ENCODE measurements at regions not wholly inside any gene's neighbourhood (a gene's known extent, or its start where the extent isn't known, plus 50 kb on each side); places are given as distances from the start of the nearest gene placed in this dataset.

DNA sequence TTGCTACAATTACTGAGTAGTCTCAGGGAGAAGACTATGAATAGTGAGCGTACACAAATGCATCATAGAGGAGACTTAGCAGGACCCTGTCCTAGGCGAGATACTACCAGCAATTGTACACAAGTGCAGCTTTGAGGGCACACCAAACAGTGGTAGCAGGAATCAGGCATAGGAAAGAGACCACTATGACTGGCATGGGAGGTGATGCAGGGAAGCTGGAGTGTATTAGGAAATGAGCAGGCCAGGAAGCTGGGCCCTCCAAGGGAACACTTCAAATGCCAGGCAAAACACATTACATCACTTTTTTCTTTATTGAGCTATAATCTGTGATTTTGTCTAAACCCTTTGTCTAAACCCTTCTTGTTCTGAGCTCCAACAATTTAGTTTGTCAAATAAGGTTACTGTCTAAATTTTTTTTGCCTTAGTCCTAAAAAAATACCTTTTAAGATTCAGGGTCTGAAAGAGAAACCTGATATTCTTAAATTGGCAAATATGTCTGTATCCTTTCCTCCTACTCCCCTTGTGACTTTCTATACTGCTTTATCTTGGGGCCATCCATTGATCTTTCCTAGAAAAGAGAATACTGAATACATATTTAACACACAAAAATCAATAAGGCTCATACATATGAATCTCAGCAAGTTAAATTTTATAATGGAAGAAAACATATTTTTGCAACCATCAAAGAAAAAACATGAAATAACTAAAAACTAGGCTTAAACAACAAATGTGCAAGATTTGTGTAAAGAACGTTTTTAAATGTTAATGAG is 193.8 kb upstream of the PHYHIPL start:
- H3K4me1 ChIP-seq = peaks cover 3% of the 10 kb centered on the region; the same call in 1 of the 2 replicates
- no peaks in the 10 kb centered on the region for H3K9me3 ChIP-seq
- no peaks in the 10 kb centered on the region for H3K27me3 ChIP-seq
- no peak overlapping the region for H3K4me3 ChIP-seq (ENCODE audit: low read depth, low read length)
- TF ChIP-seq, protein P1, sequence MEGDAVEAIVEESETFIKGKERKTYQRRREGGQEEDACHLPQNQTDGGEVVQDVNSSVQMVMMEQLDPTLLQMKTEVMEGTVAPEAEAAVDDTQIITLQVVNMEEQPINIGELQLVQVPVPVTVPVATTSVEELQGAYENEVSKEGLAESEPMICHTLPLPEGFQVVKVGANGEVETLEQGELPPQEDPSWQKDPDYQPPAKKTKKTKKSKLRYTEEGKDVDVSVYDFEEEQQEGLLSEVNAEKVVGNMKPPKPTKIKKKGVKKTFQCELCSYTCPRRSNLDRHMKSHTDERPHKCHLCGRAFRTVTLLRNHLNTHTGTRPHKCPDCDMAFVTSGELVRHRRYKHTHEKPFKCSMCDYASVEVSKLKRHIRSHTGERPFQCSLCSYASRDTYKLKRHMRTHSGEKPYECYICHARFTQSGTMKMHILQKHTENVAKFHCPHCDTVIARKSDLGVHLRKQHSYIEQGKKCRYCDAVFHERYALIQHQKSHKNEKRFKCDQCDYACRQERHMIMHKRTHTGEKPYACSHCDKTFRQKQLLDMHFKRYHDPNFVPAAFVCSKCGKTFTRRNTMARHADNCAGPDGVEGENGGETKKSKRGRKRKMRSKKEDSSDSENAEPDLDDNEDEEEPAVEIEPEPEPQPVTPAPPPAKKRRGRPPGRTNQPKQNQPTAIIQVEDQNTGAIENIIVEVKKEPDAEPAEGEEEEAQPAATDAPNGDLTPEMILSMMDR (IDR thresholded peaks at IDR 0.05; ENCODE audit: low read depth, low read length) = no peak
- DNase-seq = no peak
- no peaks in the 10 kb centered on the region for H3K36me3 ChIP-seq

DNA sequence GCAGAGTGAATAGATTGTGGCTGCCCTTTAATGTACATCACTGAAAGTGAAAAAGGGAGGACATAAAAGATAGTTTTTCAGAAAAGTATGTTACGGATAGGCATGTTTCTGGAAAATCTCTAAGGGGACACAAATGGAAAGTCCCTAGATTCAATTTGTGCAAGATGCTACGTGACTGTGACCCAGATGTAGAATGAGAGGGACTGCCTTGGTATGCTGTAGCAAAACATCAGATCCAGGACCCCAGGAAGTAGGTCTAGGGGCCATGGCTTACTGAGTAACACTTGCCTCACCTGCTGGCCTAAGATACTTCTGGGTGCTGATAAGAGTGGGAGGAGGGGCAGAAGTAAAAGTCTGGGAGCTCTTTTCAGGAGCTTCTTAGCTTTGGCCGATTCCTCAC is 191.2 kb upstream of the PHYHIPL start:
- no peak for DNase-seq
- Histone ChIP-seq H3K4me3 (ENCODE audit: low read depth, low read length) (no peak overlapping the region), H3K27me3 (no peaks in the 10 kb centered on the region), H3K9me3 (no peaks in the 10 kb centered on the region), H3K4me1 (no peaks in the 10 kb centered on the region; the same call in 1 of the 2 replicates), H3K36me3 (no peaks in the 10 kb centered on the region)
- TF ChIP-seq, protein P1 (IDR thresholded peaks at IDR 0.05; ENCODE audit: low read depth, low read length) = no peak

DNA sequence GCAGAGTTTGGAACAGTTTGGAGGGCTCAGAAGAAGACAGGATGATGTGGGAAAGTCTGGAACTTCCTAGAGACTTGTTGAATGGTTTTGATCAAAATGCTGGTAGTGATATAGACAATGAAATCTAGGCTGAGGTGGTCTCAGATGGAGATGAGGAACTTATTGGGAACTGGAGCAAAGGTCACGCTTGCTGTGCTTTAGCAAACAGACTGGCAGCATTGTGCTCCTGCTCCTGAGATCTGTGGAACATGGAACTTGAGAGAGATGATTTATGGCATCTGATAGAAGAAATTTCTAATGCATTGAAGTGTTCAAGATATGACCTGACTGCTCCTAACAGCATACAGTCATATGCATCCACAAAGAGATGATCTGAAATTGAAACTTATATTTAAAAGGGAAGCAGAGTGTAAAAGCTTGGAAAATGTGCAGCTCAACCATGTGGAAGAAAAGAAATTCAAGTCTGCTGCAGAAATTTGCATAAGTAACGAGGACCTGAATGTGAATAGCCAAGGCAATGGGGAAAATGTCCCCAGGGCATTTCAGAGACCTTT is 186.9 kb upstream of the PHYHIPL start:
- Histone ChIP-seq H3K27me3 (no peaks in the 10 kb centered on the region), H3K4me1 (peaks cover 11% of the 10 kb centered on the region), H3K4me3 (ENCODE audit: low read depth, low read length) (no peak overlapping the region), H3K36me3 (no peaks in the 10 kb centered on the region), H3K9me3 (no peaks in the 10 kb centered on the region)
- DNase-seq = no peak
- TF ChIP-seq, protein P1 (IDR thresholded peaks at IDR 0.05; ENCODE audit: low read depth, low read length) = no peak

DNA sequence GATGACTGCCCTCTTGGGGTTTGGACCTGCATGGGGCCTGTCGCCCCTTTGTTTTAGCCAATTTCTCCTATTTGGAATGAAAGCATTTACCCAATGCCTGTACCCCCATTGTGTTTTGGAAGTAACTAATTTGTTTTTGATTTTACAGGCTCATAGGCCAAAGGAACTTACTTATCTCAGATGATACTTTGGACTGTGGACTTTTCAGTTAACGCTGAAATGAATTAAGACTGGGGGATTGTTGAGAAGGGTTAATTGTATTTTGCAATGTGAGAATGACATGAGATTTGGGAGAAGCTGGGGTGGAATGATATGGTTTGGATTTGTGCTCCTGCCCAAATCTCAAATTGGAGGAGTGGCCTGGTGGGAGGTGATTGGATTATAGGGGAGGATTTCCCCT is 185.8 kb upstream of the PHYHIPL start:
- Histone ChIP-seq H3K36me3 (no peaks in the 10 kb centered on the region), H3K9me3 (no peaks in the 10 kb centered on the region), H3K4me1 (peaks cover 22% of the 10 kb centered on the region), H3K27me3 (no peaks in the 10 kb centered on the region), H3K4me3 (ENCODE audit: low read depth, low read length) (no peak overlapping the region)
- no peak for DNase-seq
- TF ChIP-seq, protein P1 (IDR thresholded peaks at IDR 0.05; ENCODE audit: low read depth, low read length) = no peak

DNA sequence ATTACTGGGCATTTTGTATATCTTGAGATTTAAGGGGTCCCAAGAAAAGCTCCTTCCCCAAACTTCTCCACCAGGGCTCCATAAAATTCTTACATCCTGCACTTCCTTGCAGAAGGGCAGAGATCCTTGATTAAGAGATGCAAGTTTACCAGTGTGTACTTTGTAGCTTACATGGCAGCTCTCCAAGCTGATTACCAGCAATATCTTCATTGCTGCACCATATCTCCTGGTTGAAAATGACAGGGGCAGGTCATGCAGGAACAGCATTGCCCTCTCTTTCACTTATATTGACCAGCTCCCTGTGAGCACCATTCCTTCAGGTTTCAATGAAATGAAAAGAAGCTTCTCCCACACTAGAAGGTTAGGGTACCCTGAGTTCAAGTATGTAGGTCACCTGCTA is 184.6 kb upstream of the PHYHIPL start:
- peaks cover 26% of the 10 kb centered on the region for H3K4me1 ChIP-seq
- DNase-seq = no peak
- TF ChIP-seq, protein P1 (IDR thresholded peaks at IDR 0.05; ENCODE audit: low read depth, low read length) = no peak

DNA sequence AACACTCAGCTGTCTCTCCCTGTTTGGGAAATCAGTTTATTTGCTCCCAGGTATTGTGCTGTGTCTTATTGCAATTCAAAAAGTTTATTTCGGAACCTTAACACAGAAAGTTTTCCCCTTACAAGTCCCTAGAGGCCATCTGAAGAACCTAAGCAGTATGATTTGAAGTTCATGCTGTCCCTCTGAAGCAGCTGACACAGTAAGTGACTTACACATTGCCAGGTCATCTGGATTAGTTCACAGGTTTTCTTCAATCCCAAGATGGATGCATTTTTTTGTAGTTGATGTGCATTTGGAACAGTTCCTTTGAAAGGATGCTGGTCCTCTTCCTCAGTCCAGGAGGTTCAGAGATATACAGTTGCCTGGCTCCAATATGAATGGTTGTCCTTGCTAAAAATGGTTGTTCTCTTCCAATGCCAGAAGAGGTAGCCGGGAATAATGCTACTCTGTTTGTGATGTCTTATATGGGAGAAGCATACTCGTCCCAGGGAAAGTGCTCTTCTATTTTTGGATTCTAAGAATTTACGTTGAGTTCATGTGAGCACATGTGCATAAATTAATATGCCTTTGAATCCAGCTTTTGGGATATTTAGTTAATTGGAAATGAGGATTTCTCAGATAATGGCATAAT is 183.5 kb upstream of the PHYHIPL start:
- Histone ChIP-seq H3K4me3 (ENCODE audit: low read depth, low read length) (no peak overlapping the region), H3K36me3 (no peaks in the 10 kb centered on the region), H3K9me3 (no peaks in the 10 kb centered on the region), H3K4me1 (peaks cover 26% of the 10 kb centered on the region), H3K27me3 (no peaks in the 10 kb centered on the region)
- no peak for DNase-seq
- TF ChIP-seq, protein P1 (IDR thresholded peaks at IDR 0.05; ENCODE audit: low read depth, low read length) = no peak

More for the DNA sequence above, 184.6 kb upstream of the PHYHIPL start:
- H3K9me3 ChIP-seq = no peaks in the 10 kb centered on the region
- H3K36me3 ChIP-seq = no peaks in the 10 kb centered on the region
- no peaks in the 10 kb centered on the region for H3K27me3 ChIP-seq
- no peak overlapping the region for H3K4me3 ChIP-seq (ENCODE audit: low read depth, low read length)
